Gastrocnemius medialis (tissue), 4 donors: ENCODE measurements at regions not wholly inside any gene's neighbourhood (a gene's known extent, or its start where the extent isn't known, plus 50 kb on each side); places are given as distances from the start of the nearest gene placed in this dataset.

Experiments
- ATAC-seq, 2 donors: fragments of 150-250 bp; one replicate each; pipeline ENCODE4 v1.9.1; 2016
- DNase-seq, 2 donors: peaks; one replicate each; pipeline ENCODE4 v3.0.0-alpha.2; 2019
- H3K27ac ChIP-seq, 4 donors: fragments of 200-600 bp; sonication (generic); 1 replicate in 1 of 4; 2 replicates in 3 of 4; pipeline ENCODE4 v1.5.1; 2016 to 2018; ENCODE audit warnings: mild to moderate bottlenecking in 2 of 4, moderate library complexity in 1 of 4
- H3K27me3 ChIP-seq, 3 donors: fragments of 200-600 bp; sonication (generic) in 2 of 3; 1 replicate in 1 of 3; 2 replicates in 2 of 3; pipeline versions ENCODE4 v1.5.1 to v1.6.0; 2016 to 2019; ENCODE audit warnings: mild to moderate bottlenecking in 1 of 3, moderate library complexity in 1 of 3
- H3K36me3 ChIP-seq, 2 donors: fragments of 200-600 bp; sonication (generic) in 1 of 2; one replicate each; pipeline ENCODE4 v1.5.1; 2017 to 2018
- H3K4me1 ChIP-seq, 2 donors: fragments of 200-600 bp; sonication (generic) in 1 of 2; one replicate each; pipeline ENCODE4 v1.5.1; 2016 to 2017; ENCODE audit warnings: mild to moderate bottlenecking in 2 of 2
- H3K4me3 ChIP-seq, 4 donors: fragments of 200-600 bp; sonication (generic) in 3 of 4; 1 replicate in 1 of 4; 2 replicates in 3 of 4; pipeline ENCODE4 v1.5.1; 2016 to 2019; ENCODE audit warnings: mild to moderate bottlenecking in 2 of 4
- H3K9me3 ChIP-seq, 3 donors: fragments of 200-600 bp; sonication (generic) in 2 of 3; 1 replicate in 1 of 3; 2 replicates in 2 of 3; pipeline ENCODE4 v1.5.1; 2016 to 2019
- CTCF ChIP-seq, 5 experiments: fragments of 450-650 bp in 3 of 5; fragments of 200-600 bp in 2 of 5; sonication (generic) in 2 of 5; IDR thresholded peaks in 4 of 5; conservative IDR thresholded peaks in 1 of 5; 1 replicate in 4 of 5; 2 replicates in 1 of 5; pipeline ENCODE4 v1.5.1; 2016 to 2019; ENCODE audit warnings: antibody characterized with exemption in 5 of 5, mild to moderate bottlenecking in 3 of 5, moderate library complexity in 3 of 5
- POLR2A ChIP-seq, 2 donors: fragments of 450-650 bp; IDR thresholded peaks; one replicate each; pipeline ENCODE4 v1.6.1; 2017; ENCODE audit warnings: antibody characterized with exemption in 2 of 2, mild to moderate bottlenecking in 2 of 2, moderate library complexity in 2 of 2
- in situ Hi-C, 4 donors: fragments of 200-750 bp; cut with MboI; loops; one replicate each; pipeline versions ENCODE4 v1.15.0 to v1.8.0; 2017; ENCODE audit warnings: low sequenced_read_pairs in 4 of 4
- intact Hi-C: fragments of 100-400 bp; cut with DNase I; formaldehyde crosslinking; loops from one replicate; pipeline ENCODE4 v1.15.1; 2023; ENCODE audit warnings: low total_unique reads

GRCh38 chr2:35545301-35545700, 810.3 kb upstream of the CRIM1 start:
- intact Hi-C loops, result no loop called here
- no peak for DNase-seq
- Histone ChIP-seq H3K27ac (no peak overlapping the region), H3K4me3 (no peak overlapping the region), H3K4me1 (no peaks in the 10 kb centered on the region), H3K36me3 (no peaks in the 10 kb centered on the region), H3K9me3 (no peaks in the 10 kb centered on the region), H3K27me3 (no peaks in the 10 kb centered on the region)
- in situ Hi-C loops, result no loop called here
- no peak for TF ChIP-seq CTCF (IDR thresholded peaks at IDR 0.05 in 4 of 5, conservative IDR thresholded peaks at IDR 0.05 in 1 of 5)
- no peak for TF ChIP-seq POLR2A (IDR thresholded peaks at IDR 0.05)
- ATAC-seq, result no peak

GRCh38 chr2:35538796-35539195, 816.8 kb upstream of the CRIM1 start:
- intact Hi-C loops (no loop called here), in situ Hi-C loops (no loop called here)
- no peaks in the 10 kb centered on the region for H3K4me1 ChIP-seq
- no peak for TF ChIP-seq POLR2A (IDR thresholded peaks at IDR 0.05)
- no peak for TF ChIP-seq CTCF (IDR thresholded peaks at IDR 0.05 in 4 of 5, conservative IDR thresholded peaks at IDR 0.05 in 1 of 5)
- H3K36me3 ChIP-seq, result no peaks in the 10 kb centered on the region
- DNase-seq (no peak), ATAC-seq (no peak)
- no peak overlapping the region for H3K27ac ChIP-seq
- no peak overlapping the region for H3K4me3 ChIP-seq
- H3K27me3 ChIP-seq, result no peaks in the 10 kb centered on the region
- no peaks in the 10 kb centered on the region for H3K9me3 ChIP-seq

- in situ Hi-C loops, result no loop called here
- Histone ChIP-seq H3K27me3 (no peaks in the 10 kb centered on the region), H3K4me3 (no peak overlapping the region), H3K9me3 (no peaks in the 10 kb centered on the region), H3K4me1 (no peaks in the 10 kb centered on the region), H3K36me3 (no peaks in the 10 kb centered on the region), H3K27ac (no peak overlapping the region)
- intact Hi-C loops, result no loop called here
- ATAC-seq, result no peak
- DNase-seq, result no peak
- TF ChIP-seq CTCF (IDR thresholded peaks at IDR 0.05 in 4 of 5, conservative IDR thresholded peaks at IDR 0.05 in 1 of 5), result no peak
- no peak for TF ChIP-seq POLR2A (IDR thresholded peaks at IDR 0.05)
Observed at GRCh38 chr2:35530615-35531135, 824.9 kb upstream of the CRIM1 start.

- Histone ChIP-seq H3K4me1 (no peaks in the 10 kb centered on the region), H3K4me3 (no peak overlapping the region), H3K36me3 (no peaks in the 10 kb centered on the region), H3K27me3 (no peaks in the 10 kb centered on the region), H3K9me3 (no peaks in the 10 kb centered on the region), H3K27ac (no peak overlapping the region)
- ATAC-seq (no peak), DNase-seq (no peak)
- no peak for TF ChIP-seq CTCF (IDR thresholded peaks at IDR 0.05 in 4 of 5, conservative IDR thresholded peaks at IDR 0.05 in 1 of 5)
- TF ChIP-seq POLR2A (IDR thresholded peaks at IDR 0.05), result no peak
- in situ Hi-C loops, result no loop called here
- intact Hi-C loops, result no loop called here
Observed at GRCh38 chr2:35526741-35527140, 828.8 kb upstream of the CRIM1 start.

- Histone ChIP-seq H3K4me3 (no peak overlapping the region), H3K27ac (no peak overlapping the region), H3K4me1 (no peaks in the 10 kb centered on the region), H3K9me3 (no peaks in the 10 kb centered on the region), H3K36me3 (no peaks in the 10 kb centered on the region), H3K27me3 (no peaks in the 10 kb centered on the region)
- in situ Hi-C loops (no loop called here), intact Hi-C loops (no loop called here)
- DNase-seq (no peak), ATAC-seq (no peak)
- TF ChIP-seq CTCF (IDR thresholded peaks at IDR 0.05 in 4 of 5, conservative IDR thresholded peaks at IDR 0.05 in 1 of 5) (no peak), POLR2A (IDR thresholded peaks at IDR 0.05) (no peak)
Observed at GRCh38 chr2:35522450-35522849, 833.1 kb upstream of the CRIM1 start.
